ENCODE measurements at regions not wholly inside any gene's neighbourhood (a gene's known extent, or its start where the extent isn't known, plus 50 kb on each side); places are given as distances from the start of the nearest gene placed in this dataset.

GRCh38 chr12:11951209-11951608 is 119.5 kb upstream of the BCL2L14 start (continued):
- no peak for TF ChIP-seq ZNF512 (CRISPR knock-in tag; IDR thresholded peaks at IDR 0.05; ENCODE audit: borderline replicate concordance)

- ChIA-PET POLR2A (no interaction called here), CTCF (no interaction called here)
- H3K9me3 Mint-ChIP-seq: no peaks in the 10 kb centered on the region
- ATAC-seq: no peak
- no peak for DNase-seq (ENCODE audit: low spot score)
- H3K27me3 Mint-ChIP-seq (ENCODE audit: low read depth): no peaks in the 10 kb centered on the region
- no peak for TF ChIP-seq USF2 (CRISPR knock-in tag; IDR thresholded peaks at IDR 0.05)
- TF ChIP-seq HMGA2 (CRISPR knock-in tag; IDR thresholded peaks at IDR 0.05): no peak
- TF ChIP-seq E2F4 (CRISPR knock-in tag; IDR thresholded peaks at IDR 0.05; ENCODE audit: borderline replicate concordance, low read depth): no peak
- TF ChIP-seq MLX (CRISPR knock-in tag; IDR thresholded peaks at IDR 0.05): no peak
- no peak for TF ChIP-seq JUN (CRISPR knock-in tag; IDR thresholded peaks at IDR 0.05)
- TF ChIP-seq SOX15 (CRISPR knock-in tag; IDR thresholded peaks at IDR 0.05): no peak
- no peak for TF ChIP-seq TCF7 (CRISPR knock-in tag; IDR thresholded peaks at IDR 0.05; ENCODE audit: low read depth)
- no peak for TF ChIP-seq ATF1 (CRISPR knock-in tag; IDR thresholded peaks at IDR 0.05)
- no peak for TF ChIP-seq ZNF416 (CRISPR knock-in tag; IDR thresholded peaks at IDR 0.05)
- H3K4me3 Mint-ChIP-seq: no peak overlapping the region
- H3K4me1 Mint-ChIP-seq: peaks cover 8% of the 10 kb centered on the region
- no peak overlapping the region for H3K27ac Mint-ChIP-seq
- no peaks in the 10 kb centered on the region for H3K36me3 Mint-ChIP-seq
Observed at GRCh38 chr12:11953523-11953922, 117.2 kb upstream of the BCL2L14 start.

- no peak overlapping the region for H3K27ac Mint-ChIP-seq
- ATAC-seq (no peak), DNase-seq (ENCODE audit: low spot score) (no peak)
- H3K4me3 Mint-ChIP-seq: no peak overlapping the region
- POLR2A ChIA-PET: no interaction called here
- no peaks in the 10 kb centered on the region for H3K36me3 Mint-ChIP-seq
- no peaks in the 10 kb centered on the region for H3K27me3 Mint-ChIP-seq (ENCODE audit: low read depth)
- CTCF ChIA-PET: no interaction called here
- no peaks in the 10 kb centered on the region for H3K9me3 Mint-ChIP-seq
- H3K4me1 Mint-ChIP-seq: peaks cover 13% of the 10 kb centered on the region
- TF ChIP-seq CBFB (CRISPR knock-in tag; IDR thresholded peaks at IDR 0.05; ENCODE audit: low read depth) (no peak), HMGA2 (CRISPR knock-in tag; IDR thresholded peaks at IDR 0.05) (no peak), E2F4 (CRISPR knock-in tag; IDR thresholded peaks at IDR 0.05; ENCODE audit: borderline replicate concordance, low read depth) (no peak), ETV6 (CRISPR knock-in tag; IDR thresholded peaks at IDR 0.05) (no peak), ZNF121 (CRISPR knock-in tag; IDR thresholded peaks at IDR 0.05) (no peak), ZNF317 (CRISPR knock-in tag; IDR thresholded peaks at IDR 0.05; ENCODE audit: borderline replicate concordance, low read depth) (no peak), AFF4 (CRISPR knock-in tag; IDR thresholded peaks at IDR 0.05; ENCODE audit: borderline replicate concordance) (no peak), TCF7 (CRISPR knock-in tag; IDR thresholded peaks at IDR 0.05; ENCODE audit: low read depth) (no peak), ZNF232 (CRISPR knock-in tag; IDR thresholded peaks at IDR 0.05) (no peak), NFE2L1 (CRISPR knock-in tag; IDR thresholded peaks at IDR 0.05) (no peak), OVOL2 (CRISPR knock-in tag; IDR thresholded peaks at IDR 0.05; ENCODE audit: borderline replicate concordance) (no peak), GRHL2 (CRISPR knock-in tag; IDR thresholded peaks at IDR 0.05; ENCODE audit: insufficient replicate concordance, severe bottlenecking) (no peak), ZBTB21 (CRISPR knock-in tag; IDR thresholded peaks at IDR 0.05; ENCODE audit: borderline replicate concordance) (no peak), ERG (CRISPR knock-in tag; IDR thresholded peaks at IDR 0.05) (no peak), ZNF512 (CRISPR knock-in tag; IDR thresholded peaks at IDR 0.05; ENCODE audit: borderline replicate concordance) (no peak), RORB (CRISPR knock-in tag; IDR thresholded peaks at IDR 0.05) (no peak)
Observed at GRCh38 chr12:11954181-11954580, 116.6 kb upstream of the BCL2L14 start.

Measured in WTC11 (cell line).